HUES64 (cell line): ENCODE measurements at regions not wholly inside any gene's neighbourhood (a gene's known extent, or its start where the extent isn't known, plus 50 kb on each side); places are given as distances from the start of the nearest gene placed in this dataset.
"Not testable (repeated sequence)": the region's sequence is repeated elsewhere in the genome, so short reads cannot be mapped to it uniquely, and the experiment has no call there.

Experiments
- H3K27ac ChIP-seq: 2 replicates; pipeline ENCODE4 v1.7.0; 2013; ENCODE audit warnings: low read depth, low read length, inconsistent platforms
- H3K27me3 ChIP-seq: 2 replicates; pipeline ENCODE4 v1.6.1; 2013; ENCODE audit warnings: mild to moderate bottlenecking, low read length; ENCODE audit not compliant: insufficient read depth
- H3K36me3 ChIP-seq: 2 replicates; pipeline ENCODE4 v1.6.1; 2013; ENCODE audit warnings: mild to moderate bottlenecking, low read length; ENCODE audit not compliant: insufficient read depth
- H3K4me1 ChIP-seq: 2 replicates; pipeline ENCODE4 v1.6.1; 2013; ENCODE audit warnings: mild to moderate bottlenecking, low read length, moderate library complexity; ENCODE audit not compliant: insufficient read depth
- H3K4me3 ChIP-seq: 2 replicates; pipeline ENCODE4 v1.5.1; 2013; ENCODE audit warnings: mild to moderate bottlenecking, low read length, moderate library complexity
- H3K9ac ChIP-seq: 2 replicates; pipeline ENCODE4 v1.6.1; 2013; ENCODE audit warnings: mild to moderate bottlenecking, low read depth, low read length
- H3K9me3 ChIP-seq: 2 replicates; pipeline ENCODE4 v1.6.1; 2013; ENCODE audit warnings: low read depth, low read length; ENCODE audit not compliant: insufficient read depth
- WGBS: fragments of 150-250, 120-280 bp; methylation state at CpG from one replicate; pipeline ENCODE4 v1.1.7; 2013; ENCODE audit warnings: missing lambda C conversion rate; 5-methylcytosine and 5-hydroxymethylcytosine counted together

DNA sequence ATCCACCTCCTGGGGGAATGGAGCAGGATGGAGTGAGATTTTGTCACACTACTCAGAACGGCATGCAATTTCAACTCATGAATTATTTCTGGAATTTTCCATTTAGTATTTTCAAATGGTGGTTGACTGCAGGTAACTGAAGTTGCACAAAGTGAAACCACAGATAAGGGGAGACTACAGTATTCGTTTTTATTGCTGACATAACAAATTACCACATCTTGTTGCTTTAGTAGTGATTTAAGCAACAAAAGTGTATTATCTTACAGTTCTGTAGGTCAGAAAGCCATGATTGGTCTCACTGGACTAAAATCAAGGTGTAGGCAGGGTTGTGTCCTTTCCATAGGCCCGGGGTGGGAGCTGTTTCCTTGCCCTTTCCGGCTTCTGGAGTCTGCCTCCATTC is 133.4 kb upstream of the B3GAT2 start:
- no peak overlapping the region for H3K4me3 ChIP-seq
- no peak overlapping the region for H3K9ac ChIP-seq
- WGBS, result 92% methylated on average over 2 of the region's 4 CpGs
- no peaks in the 10 kb centered on the region for H3K36me3 ChIP-seq
- H3K9me3 ChIP-seq, result no peaks in the 10 kb centered on the region
- H3K27me3 ChIP-seq, result no peaks in the 10 kb centered on the region
- H3K4me1 ChIP-seq, result no peaks in the 10 kb centered on the region
- no peak overlapping the region for H3K27ac ChIP-seq

GRCh38 chr6:71091167-71091566 is 134.3 kb upstream of the B3GAT2 start:
- H3K4me3 ChIP-seq, result no peak overlapping the region

DNA sequence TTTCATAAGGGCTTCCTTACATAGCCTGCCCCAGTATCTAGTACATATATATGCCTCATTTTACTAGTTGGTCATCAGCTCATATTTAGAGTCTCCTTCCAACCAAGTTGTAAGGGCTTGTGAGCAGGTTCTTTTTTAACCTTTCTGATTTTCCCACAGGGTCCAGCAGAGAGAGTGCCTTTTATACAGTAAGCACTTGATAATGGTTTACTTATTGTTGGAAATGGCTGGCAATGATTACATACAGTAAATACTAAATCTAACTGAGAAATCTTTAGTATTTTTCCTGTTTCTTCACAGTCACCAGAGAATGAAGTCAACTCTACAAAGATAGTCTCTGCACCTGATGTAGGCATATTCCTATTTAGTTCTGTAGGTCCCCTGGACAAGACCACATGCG is 135.1 kb upstream of the B3GAT2 start:
- no peak overlapping the region for H3K4me3 ChIP-seq
- 62% methylated on average over 1 of the region's 1 CpG for WGBS
- H3K27me3 ChIP-seq, result no peaks in the 10 kb centered on the region
- no peaks in the 10 kb centered on the region for H3K4me1 ChIP-seq
- H3K36me3 ChIP-seq, result no peaks in the 10 kb centered on the region
- no peak overlapping the region for H3K27ac ChIP-seq
- H3K9ac ChIP-seq, result no peak overlapping the region
- no peaks in the 10 kb centered on the region for H3K9me3 ChIP-seq

More at GRCh38 chr6:71091167-71091566, 134.3 kb upstream of the B3GAT2 start:
- no peaks in the 10 kb centered on the region for H3K4me1 ChIP-seq
- H3K9ac ChIP-seq, result no peak overlapping the region
- 86% methylated on average over 5 of the region's 5 CpGs for WGBS
- H3K27ac ChIP-seq, result no peak overlapping the region
- H3K36me3 ChIP-seq, result no peaks in the 10 kb centered on the region
- H3K9me3 ChIP-seq, result no peaks in the 10 kb centered on the region
- no peaks in the 10 kb centered on the region for H3K27me3 ChIP-seq

DNA sequence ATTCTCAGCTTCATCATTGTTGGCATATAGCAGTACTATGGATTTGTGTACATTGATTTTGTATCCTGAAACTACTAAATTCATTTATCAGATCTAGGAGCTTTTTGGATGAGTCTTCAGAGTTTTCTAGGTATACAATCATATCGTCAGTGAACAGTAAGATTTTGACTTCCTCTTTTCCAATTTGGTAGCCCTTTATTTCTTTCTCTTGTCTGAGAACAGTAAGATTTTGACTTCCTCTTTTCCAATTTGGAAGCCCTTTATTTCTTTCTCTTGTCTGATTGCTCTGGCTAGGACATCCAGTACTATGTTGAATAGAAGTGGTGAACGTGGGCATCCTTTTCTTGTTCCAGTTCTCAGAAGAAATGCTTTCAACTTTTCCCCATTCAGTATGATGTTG is 140.4 kb upstream of the B3GAT2 start:
- not testable (repeated sequence) for H3K4me1 ChIP-seq, H3K27ac ChIP-seq, H3K36me3 ChIP-seq, H3K9ac ChIP-seq, H3K9me3 ChIP-seq, H3K27me3 ChIP-seq, H3K4me3 ChIP-seq
- 86% methylated on average over 1 of the region's 2 CpGs for WGBS

- H3K27ac ChIP-seq, result no peak overlapping the region
- no peak overlapping the region for H3K9ac ChIP-seq
- no peaks in the 10 kb centered on the region for H3K36me3 ChIP-seq
- H3K9me3 ChIP-seq, result peaks cover 3% of the 10 kb centered on the region; the same call in 1 of the 2 replicates
- H3K4me3 ChIP-seq, result no peak overlapping the region
- 85% methylated on average over 1 of the region's 1 CpG for WGBS
- H3K27me3 ChIP-seq, result no peaks in the 10 kb centered on the region
- H3K4me1 ChIP-seq, result no peaks in the 10 kb centered on the region
Measured at GRCh38 chr6:71099649-71100048, 142.8 kb upstream of the B3GAT2 start.

GRCh38 chr6:71103130-71103529 is 146.3 kb upstream of the B3GAT2 start:
- H3K9ac ChIP-seq, result no peak overlapping the region
- 92% methylated on average over 2 of the region's 2 CpGs for WGBS
- H3K36me3 ChIP-seq, result no peaks in the 10 kb centered on the region
- H3K4me3 ChIP-seq, result no peak overlapping the region
- H3K27me3 ChIP-seq, result no peaks in the 10 kb centered on the region
- peaks cover 3% of the 10 kb centered on the region; the same call in 1 of the 2 replicates for H3K9me3 ChIP-seq
- no peak overlapping the region for H3K27ac ChIP-seq
- peaks cover 18% of the 10 kb centered on the region for H3K4me1 ChIP-seq

DNA sequence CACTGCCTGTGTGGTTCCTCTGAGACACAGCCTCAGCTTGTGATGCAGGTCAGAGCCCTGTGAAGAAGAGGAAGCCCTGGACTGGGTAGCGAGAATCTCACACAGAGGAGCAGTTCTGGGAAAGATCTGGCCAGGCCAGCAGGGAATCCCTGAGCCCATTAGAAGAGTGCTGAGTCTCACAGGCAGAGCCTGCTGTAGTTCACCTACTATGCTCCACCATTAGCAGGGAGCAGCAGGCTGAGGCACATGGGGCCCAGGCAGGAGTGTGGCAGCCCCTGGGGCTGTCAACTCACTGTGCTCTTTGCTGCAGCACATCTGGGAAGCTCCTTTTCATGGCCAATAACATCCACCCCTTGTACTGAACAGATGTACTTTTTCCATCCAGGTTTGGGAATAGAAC is 146.8 kb upstream of the B3GAT2 start:
- peaks cover 20% of the 10 kb centered on the region for H3K4me1 ChIP-seq
- WGBS, result 86% methylated on average over 1 of the region's 1 CpG
- no peak overlapping the region for H3K9ac ChIP-seq
- H3K9me3 ChIP-seq, result peaks cover 3% of the 10 kb centered on the region; the same call in 1 of the 2 replicates
- H3K27me3 ChIP-seq, result no peaks in the 10 kb centered on the region
- no peak overlapping the region for H3K27ac ChIP-seq
- H3K36me3 ChIP-seq, result no peaks in the 10 kb centered on the region
- H3K4me3 ChIP-seq, result no peak overlapping the region

GRCh38 chr6:71106276-71106675 is 149.4 kb upstream of the B3GAT2 start:
- Histone ChIP-seq H3K27ac (no peak overlapping the region), H3K4me3 (no peak overlapping the region), H3K9me3 (no peaks in the 10 kb centered on the region), H3K4me1 (peaks cover 20% of the 10 kb centered on the region), H3K36me3 (no peaks in the 10 kb centered on the region), H3K9ac (no peak overlapping the region), H3K27me3 (no peaks in the 10 kb centered on the region)
- 38% methylated on average over 2 of the region's 3 CpGs for WGBS

DNA sequence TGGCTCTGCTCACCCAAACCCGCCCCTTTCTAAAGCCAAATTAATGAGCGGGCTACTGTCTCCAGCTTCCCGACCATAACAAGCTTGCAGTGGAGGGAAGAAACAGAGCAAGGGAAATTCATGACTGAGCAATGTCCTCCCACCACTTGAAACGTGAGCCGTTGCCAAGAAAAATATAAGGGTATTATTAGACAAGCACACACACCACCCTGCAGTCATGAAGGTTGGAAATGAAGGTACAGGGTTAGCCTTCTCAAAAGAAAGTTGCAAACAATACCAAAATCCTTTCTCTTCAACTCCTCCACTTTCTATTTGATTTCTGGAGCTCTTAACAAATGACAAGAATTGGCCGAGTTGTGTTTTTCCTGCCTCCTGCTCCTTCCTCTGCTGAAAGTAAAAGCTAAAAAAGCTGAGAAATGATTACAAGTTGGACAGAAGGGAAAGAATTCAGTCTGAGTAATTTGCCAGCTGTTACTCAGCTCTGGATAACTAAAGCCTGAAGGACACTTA is 151.1 kb upstream of the B3GAT2 start:
- Histone ChIP-seq H3K4me3 (no peak overlapping the region), H3K4me1 (peaks cover 20% of the 10 kb centered on the region)

DNA sequence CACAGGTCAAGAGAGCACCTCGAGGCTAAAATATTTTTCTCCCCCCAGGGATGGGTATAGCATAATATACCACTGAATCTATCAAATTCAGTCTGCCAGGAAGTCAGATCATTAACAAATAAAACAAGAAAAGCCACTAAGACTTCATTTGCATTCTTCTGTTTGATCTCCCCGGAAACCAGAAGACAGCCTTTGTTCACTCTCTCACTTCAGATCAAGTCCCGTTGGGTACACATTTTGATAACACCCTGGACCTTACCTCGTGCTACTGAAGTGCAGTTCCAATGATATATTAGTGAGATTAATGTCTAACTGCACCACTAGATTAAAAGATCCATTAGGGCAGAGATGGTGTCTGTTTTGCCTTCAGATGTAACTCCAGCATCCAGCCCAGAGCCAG is 157.7 kb upstream of the B3GAT2 start:
- H3K27me3 ChIP-seq, result no peaks in the 10 kb centered on the region
- no peaks in the 10 kb centered on the region for H3K9me3 ChIP-seq
- no peaks in the 10 kb centered on the region for H3K36me3 ChIP-seq
- H3K27ac ChIP-seq, result no peak overlapping the region
- peaks cover 7% of the 10 kb centered on the region; the same call in 1 of the 2 replicates for H3K4me1 ChIP-seq
- H3K4me3 ChIP-seq, result no peak overlapping the region
- no peak overlapping the region for H3K9ac ChIP-seq
- 51% methylated on average over 4 of the region's 4 CpGs for WGBS

More for the DNA sequence above, 151.1 kb upstream of the B3GAT2 start:
- Histone ChIP-seq H3K27me3 (no peaks in the 10 kb centered on the region), H3K36me3 (no peaks in the 10 kb centered on the region), H3K27ac (no peak overlapping the region), H3K9me3 (no peaks in the 10 kb centered on the region), H3K9ac (no peak overlapping the region)
- WGBS, result 64% methylated on average over 4 of the region's 6 CpGs

DNA sequence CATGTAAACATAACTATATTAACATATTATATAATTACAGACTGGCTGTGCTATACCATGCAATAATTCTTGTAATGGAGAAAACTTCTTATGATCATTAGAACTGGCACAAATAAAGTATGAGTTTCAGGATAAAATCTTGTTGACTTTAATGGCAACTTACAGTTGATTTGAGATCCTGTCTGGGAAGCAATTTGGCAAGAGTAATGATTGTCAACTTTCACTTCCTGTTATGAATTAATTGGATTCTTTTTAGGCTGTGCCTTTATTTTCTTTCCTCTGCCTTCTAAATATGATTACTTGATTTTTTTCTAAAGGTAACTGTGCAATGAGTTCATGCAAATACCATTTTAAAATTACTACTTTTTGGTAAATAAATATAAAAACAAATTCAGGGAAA is 158.1 kb upstream of the B3GAT2 start:
- no peak overlapping the region for H3K27ac ChIP-seq
- no peaks in the 10 kb centered on the region for H3K36me3 ChIP-seq
- H3K4me1 ChIP-seq, result peaks cover 7% of the 10 kb centered on the region; the same call in 1 of the 2 replicates
- H3K9me3 ChIP-seq, result no peaks in the 10 kb centered on the region
- no peak overlapping the region for H3K4me3 ChIP-seq
- no peaks in the 10 kb centered on the region for H3K27me3 ChIP-seq
- H3K9ac ChIP-seq, result no peak overlapping the region

DNA sequence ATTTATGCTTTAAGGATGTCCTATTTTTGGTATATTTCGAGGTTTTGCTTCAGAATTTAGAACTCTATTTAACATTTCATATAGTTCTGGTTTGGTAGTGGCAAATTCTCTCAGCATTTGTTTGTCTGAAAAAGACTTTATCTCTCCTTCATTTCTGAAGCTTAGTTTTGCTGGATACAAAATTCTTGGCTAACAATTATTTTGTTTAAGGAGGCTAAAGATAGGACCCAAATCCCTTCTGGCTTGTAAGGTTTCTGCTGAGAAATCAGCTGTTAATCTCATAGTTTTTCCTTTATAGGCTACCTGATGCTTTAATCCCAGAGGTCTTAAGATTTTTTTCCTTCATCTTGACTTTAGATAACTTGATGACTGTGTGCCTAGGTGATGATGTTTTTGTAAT is 162.7 kb upstream of the B3GAT2 start:
- Histone ChIP-seq H3K4me3 (no peak overlapping the region), H3K4me1 (peaks cover 4% of the 10 kb centered on the region; the same call in 1 of the 2 replicates), H3K9me3 (no peaks in the 10 kb centered on the region), H3K36me3 (no peaks in the 10 kb centered on the region), H3K9ac (no peak overlapping the region), H3K27ac (no peak overlapping the region), H3K27me3 (no peaks in the 10 kb centered on the region)
- no CpG with 5 or more reads among the region's 1 CpG for WGBS
